Stimulated activated CD4-positive, alpha-beta T cell treated with anti-CD3 and anti-CD28 coated beads, Interleukin-12 subunit alpha, Interleukin-12 subunit beta, amount 100 ng/mL, for 24 hours (primary cell): ENCODE measurements at regions not wholly inside any gene's neighbourhood (a gene's known extent, or its start where the extent isn't known, plus 50 kb on each side); places are given as distances from the start of the nearest gene placed in this dataset.
"Not testable (repeated sequence)": the region's sequence is repeated elsewhere in the genome, so short reads cannot be mapped to it uniquely, and the experiment has no call there.

Source experiments
- DNase-seq, 2 experiments: peaks; one replicate each; pipeline ENCODE4 v3.0.0-alpha.2; 2020; ENCODE audit warnings: low read depth in 2 of 2

DNA sequence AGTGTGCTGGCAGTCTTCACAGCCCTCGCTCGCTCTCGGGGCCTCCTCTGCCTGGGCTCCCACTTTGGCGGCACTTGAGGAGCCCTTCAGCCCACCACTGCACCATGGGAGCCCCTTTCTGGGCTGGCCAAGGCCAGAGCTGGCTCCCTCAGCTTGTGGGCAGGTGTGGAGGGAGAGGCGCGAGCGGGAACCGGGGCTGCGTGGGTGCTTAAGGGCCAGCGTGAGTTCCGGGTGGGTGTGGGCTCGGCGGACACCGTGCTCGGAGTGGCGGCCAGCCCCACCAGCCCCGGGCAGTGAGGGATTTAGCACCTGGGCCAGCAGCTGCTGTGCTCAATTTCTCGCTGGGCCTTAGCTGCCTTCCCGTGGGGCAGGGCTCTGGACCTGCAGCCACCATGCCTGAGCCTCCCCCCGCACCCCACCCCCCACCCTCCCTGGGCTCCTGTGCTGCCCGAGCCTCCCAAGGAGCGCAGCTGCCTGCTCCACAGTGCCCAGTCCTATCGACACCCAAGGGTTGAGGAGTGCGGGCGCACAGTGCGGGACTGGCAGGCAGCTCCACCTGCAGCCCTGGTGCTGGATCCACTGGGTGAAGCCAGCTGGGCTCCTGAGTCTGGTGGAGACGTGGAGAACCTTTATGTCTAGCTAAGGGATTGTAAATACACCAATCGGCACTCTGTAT lies 684.4 kb upstream of the GOLIM4 start:
- DNase-seq = not testable (repeated sequence)

- no peak for DNase-seq
Measured at GRCh38 chr3:168753724-168754123, 658.0 kb upstream of the GOLIM4 start.

DNA sequence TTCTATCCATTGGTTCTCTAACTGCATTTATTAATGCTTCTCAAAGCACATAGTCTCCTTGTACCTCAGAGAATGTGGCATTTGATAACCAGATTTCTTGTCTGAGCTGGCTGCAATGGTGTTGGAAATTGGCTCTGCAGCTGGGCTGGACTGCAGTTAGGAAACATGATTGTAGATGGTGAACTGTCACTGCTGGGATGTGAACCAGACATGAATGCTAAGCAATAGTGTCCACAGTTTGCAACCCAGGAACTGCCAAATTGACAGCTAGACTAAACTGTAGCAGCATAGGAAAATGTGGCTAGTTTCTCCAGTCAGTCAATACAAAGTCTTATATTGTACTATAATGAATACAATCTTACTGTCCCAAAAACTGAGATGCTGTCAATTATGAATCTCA lies 656.6 kb upstream of the GOLIM4 start:
- DNase-seq = no peak

GRCh38 chr3:168747697-168748096 lies 652.0 kb upstream of the GOLIM4 start:
- DNase-seq = no peak

DNA sequence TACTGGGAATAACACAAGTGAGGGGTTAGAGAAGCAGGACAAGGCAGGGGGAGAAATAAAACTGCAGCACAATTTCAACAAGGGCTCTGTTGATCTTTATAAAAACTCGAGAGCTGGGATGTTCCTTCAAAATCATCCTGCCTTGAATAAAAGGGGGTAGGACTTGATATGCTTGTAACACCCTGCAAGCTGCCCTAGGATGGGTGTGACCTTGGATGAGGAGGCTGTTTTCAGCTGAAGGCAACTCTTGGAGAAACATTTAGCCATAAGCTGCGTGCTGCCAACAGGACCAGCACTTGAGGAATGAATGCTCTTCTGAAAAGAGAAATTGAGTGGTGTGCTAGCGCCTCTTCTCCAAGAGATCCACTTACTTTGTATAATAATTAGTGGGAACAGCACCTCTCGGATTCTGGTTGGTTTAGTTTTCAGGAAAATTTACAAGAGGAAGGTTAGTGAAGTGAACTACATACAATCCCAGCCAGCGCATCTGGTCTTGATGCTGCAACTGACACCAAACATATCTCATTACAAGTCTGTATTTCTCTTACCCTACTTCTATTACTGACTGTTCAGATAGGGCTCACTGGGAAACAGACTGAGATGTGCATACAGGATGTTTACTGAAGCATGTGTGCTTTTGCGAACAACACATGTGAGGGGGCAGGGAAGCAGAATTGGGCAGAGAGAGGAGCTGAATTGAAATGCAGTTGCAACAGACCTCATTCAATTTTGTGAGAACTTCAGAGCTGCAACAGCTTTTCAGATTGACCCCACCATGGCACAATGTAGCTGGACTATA lies 643.0 kb upstream of the GOLIM4 start:
- no peak for DNase-seq

- no peak for DNase-seq
Measured at GRCh38 chr3:168736202-168736601, 640.5 kb upstream of the GOLIM4 start.

- no peak for DNase-seq
Measured at GRCh38 chr3:168730073-168730472, 634.3 kb upstream of the GOLIM4 start.

DNA sequence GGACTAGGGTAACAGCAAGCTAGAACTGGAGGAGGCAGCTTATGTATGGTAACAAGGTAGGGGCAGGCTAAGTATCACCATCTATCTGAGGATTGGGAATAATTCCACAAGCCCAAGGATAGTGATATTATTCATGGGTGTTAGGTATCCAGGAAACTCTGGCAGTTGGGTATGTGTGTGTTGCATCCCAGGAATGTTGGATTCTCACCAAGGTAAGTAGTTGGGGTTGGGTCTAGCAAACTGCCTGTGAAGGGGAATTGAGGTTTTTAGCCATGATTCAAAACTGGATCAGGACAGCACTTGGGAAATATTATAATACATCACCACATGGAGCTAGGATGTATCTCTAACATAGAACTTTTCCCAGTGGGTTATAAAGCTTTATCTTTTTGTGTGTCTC lies 626.4 kb upstream of the GOLIM4 start:
- DNase-seq = no peak

DNA sequence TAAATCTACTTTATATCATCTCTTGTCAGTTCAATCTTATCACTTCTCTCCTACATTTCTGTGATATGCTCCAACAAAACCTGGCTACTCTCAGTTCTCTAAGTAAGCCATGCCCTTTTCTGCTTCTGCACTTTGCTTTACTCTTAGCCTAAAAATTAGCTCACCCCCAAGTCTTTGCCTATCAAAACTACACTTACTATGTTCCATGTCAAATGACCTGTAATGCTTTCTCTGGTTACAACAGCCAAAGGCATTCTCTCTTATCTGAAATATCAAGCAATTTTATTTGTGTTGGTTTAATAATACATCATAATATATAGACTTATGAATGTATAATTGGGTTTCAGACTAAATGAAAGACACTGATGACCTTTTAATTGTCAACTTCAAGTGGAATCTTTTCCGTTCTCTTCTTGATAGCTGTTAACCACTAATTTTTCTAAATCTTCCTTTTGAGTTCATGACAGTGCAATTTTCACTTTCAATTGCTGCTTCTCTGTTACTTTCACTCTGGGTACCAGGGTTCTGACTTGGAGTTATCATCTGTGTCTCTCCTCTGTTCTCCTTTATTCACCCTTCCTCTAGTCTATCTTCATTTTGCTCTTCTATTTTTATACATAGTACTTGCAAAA lies 619.0 kb upstream of the GOLIM4 start:
- DNase-seq = no peak

GRCh38 chr3:168709073-168709472 lies 613.3 kb upstream of the GOLIM4 start:
- DNase-seq = no peak

GRCh38 chr3:168707900-168708299 lies 612.2 kb upstream of the GOLIM4 start:
- DNase-seq = no peak

DNA sequence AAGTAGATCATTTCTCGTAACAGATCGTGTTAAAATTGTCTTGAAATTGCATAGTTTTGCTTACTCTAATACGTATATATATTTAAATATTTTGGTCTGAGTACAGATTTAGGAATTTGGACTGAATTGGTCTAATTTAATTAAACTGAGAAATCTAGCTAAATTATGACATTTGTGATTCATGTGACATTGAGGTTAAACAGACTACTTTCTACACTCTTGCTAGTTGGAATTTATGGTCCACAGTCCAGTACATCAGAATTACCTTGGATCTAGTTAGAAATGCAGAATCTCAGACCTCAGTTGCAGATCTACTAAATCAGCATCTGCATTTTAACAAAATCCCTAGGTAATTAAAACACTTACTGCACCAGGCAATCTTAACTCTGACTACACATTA lies 609.7 kb upstream of the GOLIM4 start:
- DNase-seq = no peak

DNA sequence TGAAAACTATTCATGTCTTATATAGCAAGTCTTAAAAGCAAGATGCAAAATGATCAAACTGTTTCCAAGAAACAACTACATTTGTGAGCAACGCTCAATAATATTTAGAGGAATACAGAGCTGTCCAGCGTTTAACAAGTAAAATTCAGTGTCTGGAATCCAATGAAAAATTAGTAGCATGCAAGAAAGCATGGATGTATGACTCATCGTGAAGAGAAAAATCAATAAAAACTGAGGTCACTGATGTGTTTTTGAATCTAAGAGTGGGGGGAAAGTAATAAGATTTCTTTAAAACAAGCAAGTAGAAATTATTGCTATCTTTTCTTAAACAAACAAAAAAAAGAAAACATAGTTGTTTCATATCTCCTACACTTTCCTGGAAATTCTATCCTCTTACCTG lies 600.3 kb upstream of the GOLIM4 start:
- DNase-seq = no peak

- no peak for DNase-seq
Measured at GRCh38 chr3:168693870-168694269, 598.1 kb upstream of the GOLIM4 start.

DNA sequence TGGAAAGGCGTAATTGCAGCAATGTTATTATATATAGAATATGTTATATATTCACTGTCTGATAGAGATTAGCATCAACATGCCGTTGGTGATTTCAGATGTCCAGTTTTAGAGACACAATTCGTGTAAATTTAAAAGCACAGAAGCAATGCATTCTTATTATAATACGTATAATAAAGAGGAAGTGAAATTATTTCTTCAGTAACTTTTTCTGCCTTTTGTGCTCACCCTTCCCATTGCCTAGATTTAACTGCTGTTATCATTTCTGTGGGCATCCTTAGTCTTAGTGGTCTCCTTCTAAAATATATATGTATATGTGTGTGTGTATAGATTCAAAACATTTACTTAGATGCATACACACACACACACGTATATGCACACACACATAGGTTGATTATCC lies 592.5 kb upstream of the GOLIM4 start:
- no peak for DNase-seq

DNA sequence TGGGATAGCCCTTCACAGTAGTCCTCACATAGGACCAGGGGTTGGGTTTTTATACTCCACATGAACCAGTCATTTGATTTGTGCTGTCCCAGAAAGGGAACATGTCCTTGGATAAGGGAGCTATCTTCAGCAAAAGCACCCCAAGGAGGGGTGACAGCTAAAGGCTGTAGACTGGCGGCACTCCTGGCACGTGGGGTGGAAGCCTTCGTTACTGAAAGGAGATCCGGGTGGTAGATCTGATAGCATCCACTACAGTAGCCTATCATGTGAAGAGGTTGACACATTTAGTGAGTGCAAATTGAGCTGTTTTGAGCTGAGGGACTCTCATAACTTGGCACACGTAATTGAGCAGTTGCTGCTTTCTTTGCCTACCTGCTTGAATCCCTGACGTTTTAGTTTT lies 588.8 kb upstream of the GOLIM4 start:
- no peak for DNase-seq

DNA sequence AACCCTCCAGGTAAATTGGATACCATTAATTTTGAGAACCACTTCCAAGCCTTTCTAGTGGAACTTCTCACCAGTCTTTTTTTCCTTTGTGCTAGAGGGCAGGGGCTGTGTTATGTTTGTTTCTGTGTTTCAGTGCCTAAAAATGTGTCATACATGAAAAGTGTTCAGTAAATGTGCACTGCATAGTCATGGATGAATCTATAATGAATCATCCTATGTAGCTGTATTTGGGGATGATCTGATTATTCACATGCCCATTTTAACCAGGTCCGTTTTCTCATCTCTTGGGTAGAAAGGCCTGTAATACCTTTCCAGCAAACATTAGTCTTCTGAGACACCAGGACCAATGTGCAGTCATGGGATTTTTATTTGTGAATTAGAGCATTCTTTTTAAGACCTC lies 583.0 kb upstream of the GOLIM4 start:
- no peak for DNase-seq

- no peak for DNase-seq
Measured at GRCh38 chr3:168671091-168671490, 575.4 kb upstream of the GOLIM4 start.

GRCh38 chr3:168660879-168661657 lies 565.3 kb upstream of the GOLIM4 start:
- DNase-seq = not testable (repeated sequence)

- DNase-seq = no peak
Measured at GRCh38 chr3:168659015-168659414, 563.3 kb upstream of the GOLIM4 start.

- DNase-seq = no peak
Measured at GRCh38 chr3:168655611-168656010, 559.9 kb upstream of the GOLIM4 start.

DNA sequence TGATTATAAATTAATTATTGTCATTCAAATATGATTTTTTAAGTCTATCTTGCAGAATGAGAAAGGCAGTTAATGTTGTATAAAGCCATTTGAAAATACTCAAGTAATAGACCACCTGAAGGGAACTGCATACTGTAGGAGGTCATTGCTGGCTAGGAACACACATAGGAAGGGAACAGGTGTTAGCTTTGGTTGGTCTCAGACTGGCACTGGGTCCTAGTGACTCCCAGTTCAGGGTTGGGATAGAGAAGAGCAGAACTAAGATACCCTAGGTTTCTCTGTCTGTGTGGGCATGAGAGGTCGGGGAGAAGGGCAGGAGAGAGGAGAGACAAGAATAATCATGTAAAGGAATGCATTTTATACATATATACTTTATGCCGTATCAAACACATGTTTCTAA lies 559.0 kb upstream of the GOLIM4 start:
- DNase-seq = no peak
